ENCODE measurements at regions not wholly inside any gene's neighbourhood (a gene's known extent, or its start where the extent isn't known, plus 50 kb on each side); places are given as distances from the start of the nearest gene placed in this dataset.

- intact Hi-C loops (cut with micrococcal nuclease): no loop called here
- TF ChIP-seq CTCF (IDR thresholded peaks at IDR 0.05; ENCODE audit: unreplicated experiment): no peak
These were observed 80.8 kb upstream of the HEPHL1 start for GRCh38 chr11:93940395-93940794.

GRCh38 chr11:93942176-93942575 is 79.0 kb upstream of the HEPHL1 start:
- Mint-ChIP-seq H3K4me3 (ENCODE audit: unreplicated experiment) (no peak overlapping the region), H3K27me3 (ENCODE audit: insufficient read depth, unreplicated experiment) (no peaks in the 10 kb centered on the region), H3K36me3 (ENCODE audit: insufficient read depth, unreplicated experiment) (no peaks in the 10 kb centered on the region), H3K27ac (ENCODE audit: low read depth, unreplicated experiment) (no peak overlapping the region), H3K9me3 (ENCODE audit: unreplicated experiment) (no peaks in the 10 kb centered on the region), H3K4me1 (ENCODE audit: insufficient read depth, unreplicated experiment) (peaks cover 37% of the 10 kb centered on the region)
- intact Hi-C loops (cut with micrococcal nuclease): no loop called here
- ChIA-PET CTCF (interaction anchor here (0.7 to 1.9 kb wide), 4 partner anchors 10 to 575 kb away, joined by 3 to 7 read pairs (median 5); no protein-coding TSS in a partner anchor), POLR2A (interaction anchor here (1.2 kb wide), 1 partner anchor 77 kb away, joined by 3 read pairs; no protein-coding TSS in a partner anchor)
- no peak for TF ChIP-seq CTCF (IDR thresholded peaks at IDR 0.05; ENCODE audit: unreplicated experiment)
- BruUV-seq (replicated peaks): no TSS peak
- peak; percentile 51 for DNase-seq (ENCODE audit: unreplicated experiment)

More at GRCh38 chr11:93940395-93940794, 80.8 kb upstream of the HEPHL1 start:
- Mint-ChIP-seq H3K4me1 (ENCODE audit: insufficient read depth, unreplicated experiment) (peaks cover 37% of the 10 kb centered on the region), H3K36me3 (ENCODE audit: insufficient read depth, unreplicated experiment) (no peaks in the 10 kb centered on the region), H3K9me3 (ENCODE audit: unreplicated experiment) (no peaks in the 10 kb centered on the region), H3K4me3 (ENCODE audit: unreplicated experiment) (no peak overlapping the region), H3K27ac (ENCODE audit: low read depth, unreplicated experiment) (no peak overlapping the region), H3K27me3 (ENCODE audit: insufficient read depth, unreplicated experiment) (no peaks in the 10 kb centered on the region)
- POLR2A ChIA-PET: no interaction called here
- no peak for DNase-seq (ENCODE audit: unreplicated experiment)
- BruUV-seq (replicated peaks): no TSS peak
- CTCF ChIA-PET: interaction anchor here (1.9 to 2.1 kb wide), 2 partner anchors 19 to 45 kb away, joined by 6 to 7 read pairs; no protein-coding TSS in a partner anchor

- no TSS peak for BruUV-seq (replicated peaks)
- no peak for TF ChIP-seq CTCF (IDR thresholded peaks at IDR 0.05; ENCODE audit: unreplicated experiment)
- intact Hi-C loops (cut with micrococcal nuclease): no loop called here
- Mint-ChIP-seq H3K27me3 (ENCODE audit: insufficient read depth, unreplicated experiment) (no peaks in the 10 kb centered on the region), H3K4me3 (ENCODE audit: unreplicated experiment) (no peak overlapping the region), H3K27ac (ENCODE audit: low read depth, unreplicated experiment) (no peak overlapping the region), H3K36me3 (ENCODE audit: insufficient read depth, unreplicated experiment) (no peaks in the 10 kb centered on the region), H3K9me3 (ENCODE audit: unreplicated experiment) (no peaks in the 10 kb centered on the region), H3K4me1 (ENCODE audit: insufficient read depth, unreplicated experiment) (peaks cover 27% of the 10 kb centered on the region)
- CTCF ChIA-PET: interaction anchor here (1.1 kb wide), 1 partner anchor 23 kb away, joined by 3 read pairs; no protein-coding TSS in a partner anchor
- DNase-seq (ENCODE audit: unreplicated experiment): no peak
- POLR2A ChIA-PET: no interaction called here
These were observed 75.6 kb upstream of the HEPHL1 start for GRCh38 chr11:93945596-93945995.

GRCh38 chr11:93952082-93952780 is 68.9 kb upstream of the HEPHL1 start:
- Mint-ChIP-seq H3K4me3 (ENCODE audit: unreplicated experiment) (no peak overlapping the region), H3K36me3 (ENCODE audit: insufficient read depth, unreplicated experiment) (no peaks in the 10 kb centered on the region), H3K27me3 (ENCODE audit: insufficient read depth, unreplicated experiment) (peaks cover 24% of the 10 kb centered on the region), H3K27ac (ENCODE audit: low read depth, unreplicated experiment) (no peak overlapping the region), H3K9me3 (ENCODE audit: unreplicated experiment) (no peaks in the 10 kb centered on the region), H3K4me1 (ENCODE audit: insufficient read depth, unreplicated experiment) (peaks cover 7% of the 10 kb centered on the region)
- intact Hi-C loops (cut with micrococcal nuclease): no loop called here
- ChIA-PET POLR2A (interaction anchor here (1.0 kb wide), 1 partner anchor 177 kb away, joined by 3 read pairs; the partner anchor contains the start of gene PANX1), CTCF (no interaction called here)
- no peak for DNase-seq (ENCODE audit: unreplicated experiment)
- TF ChIP-seq CTCF (IDR thresholded peaks at IDR 0.05; ENCODE audit: unreplicated experiment): no peak
- no TSS peak for BruUV-seq (replicated peaks)

All from MCF 10A (cell line).